Peyer's patch (tissue), 4 donors: ENCODE measurements at regions not wholly inside any gene's neighbourhood (a gene's known extent, or its start where the extent isn't known, plus 50 kb on each side); places are given as distances from the start of the nearest gene placed in this dataset.

Experiments used
- DNase-seq, 3 donors: peaks; one replicate each; pipeline ENCODE4 v3.0.0-alpha.2; 2017 to 2019
- H3K27ac ChIP-seq, 4 donors: fragments of 200-600 bp; sonication (generic); one replicate each; pipeline ENCODE4 v1.5.1; 2016 to 2019
- H3K27me3 ChIP-seq, 2 donors: fragments of 200-600 bp; sonication (generic); one replicate each; pipeline ENCODE4 v1.5.1; 2019
- H3K36me3 ChIP-seq, 3 donors: fragments of 200-600 bp; sonication (generic); one replicate each; pipeline ENCODE4 v1.5.1; 2016 to 2019
- H3K4me1 ChIP-seq, 4 donors: fragments of 200-600 bp; sonication (generic); one replicate each; pipeline ENCODE4 v1.5.1; 2016 to 2019
- H3K4me3 ChIP-seq, 4 donors: fragments of 200-600 bp; sonication (generic); 1 replicate in 3 of 4; 2 replicates in 1 of 4; pipeline ENCODE4 v1.5.1; 2016 to 2019; ENCODE audit warnings: mild to moderate bottlenecking in 1 of 4
- H3K9me3 ChIP-seq, 4 donors: fragments of 200-600 bp; sonication (generic); one replicate each; pipeline ENCODE4 v1.5.1; 2016 to 2019; ENCODE audit warnings: mild to moderate bottlenecking in 1 of 4
- CTCF ChIP-seq, 6 experiments: fragments of 450-650 bp in 4 of 6; fragments of 200-600 bp in 2 of 6; sonication (generic) in 1 of 6; IDR thresholded peaks; one replicate each; pipeline ENCODE4 v1.5.1; 2017 to 2019; ENCODE audit warnings: antibody characterized with exemption in 6 of 6, mild to moderate bottlenecking in 3 of 6, moderate library complexity in 1 of 6
- POLR2A ChIP-seq, 2 donors: fragments of 450-650 bp; IDR thresholded peaks; one replicate each; pipeline ENCODE4 v1.5.1; 2017; ENCODE audit warnings: antibody characterized with exemption in 2 of 2, mild to moderate bottlenecking in 2 of 2, moderate library complexity in 2 of 2

DNA sequence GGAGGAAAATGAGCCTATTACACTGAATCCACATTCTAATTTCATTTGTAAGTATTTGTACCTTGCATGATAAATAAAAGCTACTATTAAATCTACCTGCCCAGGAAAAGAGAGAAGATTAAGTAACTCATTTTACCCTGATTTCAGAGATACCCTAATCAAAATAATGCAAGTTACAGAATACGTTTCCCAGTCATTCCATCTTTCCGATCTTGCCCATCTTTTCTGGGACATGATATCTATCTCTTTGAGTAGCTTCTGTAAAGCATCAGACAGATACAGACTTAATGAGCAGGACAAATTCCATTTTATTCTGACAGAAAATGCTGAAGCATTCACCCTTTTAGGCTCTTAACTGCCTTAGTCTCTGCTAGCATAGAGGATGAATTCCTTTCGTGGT, 56.6 kb downstream of the SPRY2 start:
- Histone ChIP-seq H3K27ac (no peak overlapping the region), H3K36me3 (no peaks in the 10 kb centered on the region), H3K4me3 (no peak overlapping the region), H3K4me1 (no peaks in the 10 kb centered on the region), H3K27me3 (no peaks in the 10 kb centered on the region), H3K9me3 (no peaks in the 10 kb centered on the region)
- DNase-seq, result no peak
- TF ChIP-seq POLR2A (IDR thresholded peaks at IDR 0.05), result no peak
- no peak for TF ChIP-seq CTCF (IDR thresholded peaks at IDR 0.05)

DNA sequence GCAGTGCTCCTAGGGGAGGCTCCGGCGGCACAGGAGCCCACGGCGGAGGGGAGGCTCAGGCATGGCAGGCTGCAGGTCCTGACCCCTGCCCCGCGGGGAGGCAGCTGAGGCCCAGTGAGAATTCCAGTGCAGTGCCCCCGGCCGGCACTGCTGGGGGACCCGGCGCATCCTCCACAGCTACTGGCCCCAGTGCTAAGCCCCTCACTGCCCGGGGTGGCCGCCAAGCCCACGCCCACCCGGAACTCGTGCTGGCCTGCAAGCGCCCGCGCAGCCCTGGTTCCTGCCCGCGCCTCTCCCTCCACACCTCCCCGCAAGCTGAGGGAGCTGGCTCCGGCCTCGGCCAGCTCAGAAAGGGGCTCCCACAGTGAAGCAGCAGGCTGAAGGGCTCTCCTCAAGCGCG, 62.2 kb downstream of the SPRY2 start:
- Histone ChIP-seq H3K36me3 (no peaks in the 10 kb centered on the region), H3K9me3 (no peaks in the 10 kb centered on the region), H3K27ac (no peak overlapping the region), H3K4me1 (no peaks in the 10 kb centered on the region), H3K4me3 (no peak overlapping the region), H3K27me3 (no peaks in the 10 kb centered on the region)
- no peak for TF ChIP-seq POLR2A (IDR thresholded peaks at IDR 0.05)
- no peak for TF ChIP-seq CTCF (IDR thresholded peaks at IDR 0.05)
- no peak for DNase-seq

GRCh38 chr13:80276371-80277289, 64.3 kb downstream of the SPRY2 start:
- Histone ChIP-seq H3K36me3 (no peaks in the 10 kb centered on the region), H3K4me1 (no peaks in the 10 kb centered on the region), H3K4me3 (no peak overlapping the region), H3K9me3 (no peaks in the 10 kb centered on the region), H3K27ac (no peak overlapping the region), H3K27me3 (no peaks in the 10 kb centered on the region)
- TF ChIP-seq POLR2A (IDR thresholded peaks at IDR 0.05), result no peak
- TF ChIP-seq CTCF (IDR thresholded peaks at IDR 0.05), result no peak
- DNase-seq, result no peak

DNA sequence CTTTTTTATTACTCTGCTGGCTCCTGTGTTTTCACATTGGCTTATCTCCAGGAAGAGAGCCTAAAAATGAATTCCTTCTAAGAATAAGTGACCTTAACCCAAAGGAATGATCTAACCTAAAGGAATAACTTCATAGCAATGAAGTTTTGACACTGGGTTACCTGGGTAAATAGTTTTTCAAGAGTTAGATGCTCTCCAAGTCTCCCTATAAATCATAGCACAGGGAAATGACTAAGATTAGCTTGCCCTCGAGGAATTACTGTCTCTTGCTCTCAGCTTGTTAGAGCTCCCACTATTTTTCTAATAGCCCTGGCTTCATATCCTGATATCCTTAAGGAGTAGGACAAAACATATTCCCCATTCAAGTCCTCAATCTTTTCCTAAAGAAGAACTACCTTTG, 66.3 kb downstream of the SPRY2 start:
- Histone ChIP-seq H3K27me3 (no peaks in the 10 kb centered on the region), H3K9me3 (no peaks in the 10 kb centered on the region), H3K4me1 (no peaks in the 10 kb centered on the region), H3K27ac (no peak overlapping the region), H3K4me3 (no peak overlapping the region), H3K36me3 (no peaks in the 10 kb centered on the region)
- no peak for DNase-seq
- TF ChIP-seq CTCF (IDR thresholded peaks at IDR 0.05), result no peak
- no peak for TF ChIP-seq POLR2A (IDR thresholded peaks at IDR 0.05)

DNA sequence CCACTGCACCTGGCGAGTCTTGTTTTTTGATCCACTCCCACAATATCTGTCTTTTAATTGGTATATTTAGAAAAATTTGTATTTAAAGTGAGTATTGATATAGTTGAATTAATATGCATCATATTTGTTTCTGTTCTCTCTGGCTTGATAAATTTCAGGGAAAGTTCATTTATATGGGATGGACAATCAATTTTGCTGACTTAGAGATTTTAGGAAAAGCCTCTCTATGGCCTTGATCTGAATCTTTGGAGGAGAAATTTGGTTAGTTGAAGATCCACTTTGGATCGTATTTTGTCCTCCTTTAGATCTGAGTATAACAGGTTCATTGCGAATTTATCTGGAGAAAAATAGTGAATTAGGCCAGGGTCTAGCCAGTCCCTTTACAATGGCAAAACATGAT, 67.2 kb downstream of the SPRY2 start:
- Histone ChIP-seq H3K27ac (no peak overlapping the region), H3K4me1 (no peaks in the 10 kb centered on the region), H3K27me3 (no peaks in the 10 kb centered on the region), H3K9me3 (no peaks in the 10 kb centered on the region), H3K36me3 (no peaks in the 10 kb centered on the region), H3K4me3 (no peak overlapping the region)
- no peak for DNase-seq
- TF ChIP-seq POLR2A (IDR thresholded peaks at IDR 0.05) (no peak), CTCF (IDR thresholded peaks at IDR 0.05) (no peak)
